Lower leg skin (tissue), 3 donors: ENCODE measurements at regions not wholly inside any gene's neighbourhood (a gene's known extent, or its start where the extent isn't known, plus 50 kb on each side); places are given as distances from the start of the nearest gene placed in this dataset.

Source experiments
- POLR2A ChIP-seq, 2 donors: fragments of 450-650 bp; IDR thresholded peaks; one replicate each; pipeline ENCODE4 v1.6.1; 2016 to 2017; ENCODE audit warnings: antibody characterized with exemption in 2 of 2, mild to moderate bottlenecking in 1 of 2, moderate library complexity in 1 of 2
- TF ChIP-seq, protein P1 (sequence below), 3 donors: fragments of 450-650 bp; IDR thresholded peaks; one replicate each; pipeline ENCODE4 v1.5.1; 2016; ENCODE audit warnings: antibody characterized with exemption in 3 of 3, mild to moderate bottlenecking in 3 of 3, moderate library complexity in 2 of 3

DNA sequence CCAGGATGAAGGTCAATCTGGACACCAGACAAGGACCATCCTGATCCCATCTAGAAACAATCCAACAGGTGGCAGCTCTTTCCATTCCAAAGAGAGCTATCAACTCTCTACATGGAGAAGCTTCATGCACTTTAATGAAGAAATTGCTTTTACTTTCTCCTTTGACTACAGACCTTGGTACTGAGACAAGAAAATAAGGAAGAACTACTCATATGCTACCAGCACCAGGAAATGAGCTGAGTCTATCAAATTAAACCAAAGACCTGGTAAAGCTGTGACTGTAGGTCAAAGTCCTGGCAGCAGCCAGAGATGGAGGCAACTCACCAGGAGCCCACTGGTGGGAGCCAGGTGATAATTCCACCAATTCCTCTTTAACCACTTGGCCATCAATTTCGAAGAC is 64.3 kb upstream of the LRRC8B start:
- TF ChIP-seq, protein P1, sequence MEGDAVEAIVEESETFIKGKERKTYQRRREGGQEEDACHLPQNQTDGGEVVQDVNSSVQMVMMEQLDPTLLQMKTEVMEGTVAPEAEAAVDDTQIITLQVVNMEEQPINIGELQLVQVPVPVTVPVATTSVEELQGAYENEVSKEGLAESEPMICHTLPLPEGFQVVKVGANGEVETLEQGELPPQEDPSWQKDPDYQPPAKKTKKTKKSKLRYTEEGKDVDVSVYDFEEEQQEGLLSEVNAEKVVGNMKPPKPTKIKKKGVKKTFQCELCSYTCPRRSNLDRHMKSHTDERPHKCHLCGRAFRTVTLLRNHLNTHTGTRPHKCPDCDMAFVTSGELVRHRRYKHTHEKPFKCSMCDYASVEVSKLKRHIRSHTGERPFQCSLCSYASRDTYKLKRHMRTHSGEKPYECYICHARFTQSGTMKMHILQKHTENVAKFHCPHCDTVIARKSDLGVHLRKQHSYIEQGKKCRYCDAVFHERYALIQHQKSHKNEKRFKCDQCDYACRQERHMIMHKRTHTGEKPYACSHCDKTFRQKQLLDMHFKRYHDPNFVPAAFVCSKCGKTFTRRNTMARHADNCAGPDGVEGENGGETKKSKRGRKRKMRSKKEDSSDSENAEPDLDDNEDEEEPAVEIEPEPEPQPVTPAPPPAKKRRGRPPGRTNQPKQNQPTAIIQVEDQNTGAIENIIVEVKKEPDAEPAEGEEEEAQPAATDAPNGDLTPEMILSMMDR (IDR thresholded peaks at IDR 0.05), result no peak
- TF ChIP-seq POLR2A (IDR thresholded peaks at IDR 0.05), result no peak
